ENCODE measurements at regions not wholly inside any gene's neighbourhood (a gene's known extent, or its start where the extent isn't known, plus 50 kb on each side); places are given as distances from the start of the nearest gene placed in this dataset.

- no peak for TF ChIP-seq CTCF (IDR thresholded peaks at IDR 0.05; ENCODE audit: insufficient read depth, low read length)
- TF ChIP-seq REST (IDR thresholded peaks at IDR 0.05; ENCODE audit: insufficient replicate concordance, low read depth), result no peak
- no peak for TF ChIP-seq SPI1 (IDR thresholded peaks at IDR 0.05; ENCODE audit: borderline replicate concordance, low read depth)
Measured at GRCh38 chr20:18985551-18985950, 172.0 kb downstream of the SCP2D1 start.

All from HL-60 (cell line).